ENCODE measurements at regions not wholly inside any gene's neighbourhood (a gene's known extent, or its start where the extent isn't known, plus 50 kb on each side); places are given as distances from the start of the nearest gene placed in this dataset.

DNA sequence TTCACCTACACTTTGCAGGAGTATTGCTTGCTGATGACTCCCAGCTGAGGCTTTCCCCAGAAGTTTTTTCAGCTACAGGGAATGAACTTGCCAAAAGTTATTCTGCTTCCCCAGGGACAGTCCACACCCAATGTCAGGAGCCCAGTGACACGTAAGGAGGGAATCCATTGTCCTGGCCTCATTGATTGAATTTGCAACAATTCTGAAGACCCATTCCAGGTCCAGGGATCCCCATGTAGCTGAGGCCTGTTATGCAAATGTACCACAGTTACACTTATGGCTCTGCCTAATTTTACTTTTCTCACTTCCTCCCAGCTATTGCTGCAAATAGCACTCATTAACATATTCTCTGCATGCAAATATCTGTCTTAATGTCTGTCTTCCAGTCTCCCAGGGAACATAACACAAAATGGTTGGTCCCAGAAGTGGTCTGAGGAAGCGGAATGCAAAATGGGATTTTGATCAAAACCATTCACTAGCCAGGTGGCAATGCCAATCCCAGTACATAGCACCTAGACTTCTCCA is 113.7 kb upstream of the ACTRT1 start:
- no peak for TF ChIP-seq CTCF (IDR thresholded peaks at IDR 0.05; ENCODE audit: control insufficient read depth, extremely low read depth, insufficient read depth)
- H3K4me3 ChIP-seq (ENCODE audit: low read depth, low read length), result no peak overlapping the region
- no peak for DNase-seq (ENCODE audit: low read depth)

GRCh38 chrX:128156204-128156603 is 104.0 kb upstream of the ACTRT1 start:
- no peak for DNase-seq (ENCODE audit: low read depth)
- no peak for TF ChIP-seq CTCF (IDR thresholded peaks at IDR 0.05; ENCODE audit: control insufficient read depth, extremely low read depth, insufficient read depth)
- H3K4me3 ChIP-seq (ENCODE audit: low read depth, low read length), result no peak overlapping the region

GRCh38 chrX:128142745-128143144 is 90.5 kb upstream of the ACTRT1 start:
- TF ChIP-seq CTCF (IDR thresholded peaks at IDR 0.05; ENCODE audit: control insufficient read depth, extremely low read depth, insufficient read depth), result no peak
- no peak for DNase-seq (ENCODE audit: low read depth)
- H3K4me3 ChIP-seq (ENCODE audit: low read depth, low read length), result no peak overlapping the region

GRCh38 chrX:128106630-128107029 is 54.4 kb upstream of the ACTRT1 start:
- peak; percentile 8 for DNase-seq (ENCODE audit: low read depth)

GRCh38 chrX:128105659-128106058 is 53.5 kb upstream of the ACTRT1 start:
- H3K4me3 ChIP-seq (ENCODE audit: low read depth, low read length), result no peak overlapping the region
- no peak for DNase-seq (ENCODE audit: low read depth)
- no peak for TF ChIP-seq CTCF (IDR thresholded peaks at IDR 0.05; ENCODE audit: control insufficient read depth, extremely low read depth, insufficient read depth)

More at GRCh38 chrX:128106630-128107029, 54.4 kb upstream of the ACTRT1 start:
- peak; percentile 60 for TF ChIP-seq CTCF (IDR thresholded peaks at IDR 0.05; ENCODE audit: control insufficient read depth, extremely low read depth, insufficient read depth)
- no peak overlapping the region for H3K4me3 ChIP-seq (ENCODE audit: low read depth, low read length)

All from LNCaP clone FGC (cell line).